ENCODE measurements at regions not wholly inside any gene's neighbourhood (a gene's known extent, or its start where the extent isn't known, plus 50 kb on each side); places are given as distances from the start of the nearest gene placed in this dataset.

DNA sequence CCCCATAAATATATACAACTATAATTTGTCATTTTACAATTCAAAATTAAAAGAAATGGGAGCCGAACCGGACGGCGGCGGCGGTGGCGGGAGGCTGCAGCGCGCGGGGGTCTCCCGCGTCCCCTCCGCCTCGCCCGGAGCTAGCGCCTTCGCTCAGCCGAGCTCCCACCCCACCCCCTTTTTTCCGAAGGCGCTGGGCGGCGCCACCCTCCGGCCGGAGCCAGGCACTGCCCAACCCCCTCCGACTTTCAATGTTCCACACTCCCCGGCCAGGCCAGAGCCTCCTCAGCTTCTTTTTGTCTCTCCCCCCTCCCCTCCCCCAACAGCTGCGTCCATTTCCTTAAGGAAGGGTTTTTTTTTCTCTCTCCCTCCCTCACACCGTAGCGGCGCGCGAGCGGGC is 214.1 kb upstream of the GEMIN8 start:
- TF ChIP-seq CTCF (conservative IDR thresholded peaks at IDR 0.05 in 1 of 2, IDR thresholded peaks at IDR 0.05 in 1 of 2; ENCODE audit: extremely low read depth in 1 of 2, insufficient read depth in 1 of 2, low read depth in 1 of 2, low read length in 2 of 2) (no peak), EZH2 (IDR thresholded peaks at IDR 0.05; ENCODE audit: borderline replicate concordance, low read length) (no peak)

Measured in mammary epithelial cell (primary cell).